HG03025 (cell line): ENCODE measurements at regions not wholly inside any gene's neighbourhood (a gene's known extent, or its start where the extent isn't known, plus 50 kb on each side); places are given as distances from the start of the nearest gene placed in this dataset.
"Not testable (repeated sequence)": the region's sequence is repeated elsewhere in the genome, so short reads cannot be mapped to it uniquely, and the experiment has no call there.

ENCODE experiments used
- ATAC-seq: cut with Tn5 transposase; IDR thresholded peaks from one replicate; pipeline ENCODE4 v1.9.1; 2021; ENCODE audit warnings: mild to moderate bottlenecking, moderate library complexity; ENCODE audit not compliant: unreplicated experiment, low FRiP score

GRCh38 chr11:26882363-26882880 is 111.5 kb upstream of the FIBIN start:
- not testable (repeated sequence) for ATAC-seq

- ATAC-seq, result peak; percentile 78
These were observed 102.4 kb upstream of the FIBIN start for GRCh38 chr11:26891501-26891900.

- ATAC-seq, result no peak
These were observed 97.2 kb upstream of the FIBIN start for GRCh38 chr11:26896719-26897118.

GRCh38 chr11:26898799-26899198 is 95.1 kb upstream of the FIBIN start:
- ATAC-seq, result no peak

GRCh38 chr11:26901162-26901561 is 92.8 kb upstream of the FIBIN start:
- ATAC-seq, result no peak

GRCh38 chr11:26904132-26904531 is 89.8 kb upstream of the FIBIN start:
- no peak for ATAC-seq

- ATAC-seq, result no peak
These were observed 89.1 kb upstream of the FIBIN start for GRCh38 chr11:26904801-26905200.

- no peak for ATAC-seq
These were observed 88.5 kb upstream of the FIBIN start for GRCh38 chr11:26905368-26905767.

GRCh38 chr11:26909515-26909914 is 84.4 kb upstream of the FIBIN start:
- no peak for ATAC-seq

- ATAC-seq, result no peak
These were observed 83.8 kb upstream of the FIBIN start for GRCh38 chr11:26909991-26910591.

- ATAC-seq, result peak; percentile 93
These were observed 78.9 kb upstream of the FIBIN start for GRCh38 chr11:26914968-26915367.

- ATAC-seq, result no peak
These were observed 77.1 kb upstream of the FIBIN start for GRCh38 chr11:26916805-26917204.

GRCh38 chr11:26928582-26928981 is 65.3 kb upstream of the FIBIN start:
- no peak for ATAC-seq

GRCh38 chr11:26929806-26930517 is 64.0 kb upstream of the FIBIN start:
- ATAC-seq, result no peak

- ATAC-seq, result no peak
These were observed 63.2 kb upstream of the FIBIN start for GRCh38 chr11:26930518-26931247.

- ATAC-seq, result no peak
These were observed 62.7 kb upstream of the FIBIN start for GRCh38 chr11:26931248-26931631.

GRCh38 chr11:26931881-26932280 is 62.0 kb upstream of the FIBIN start:
- no peak for ATAC-seq

- no peak for ATAC-seq
These were observed 57.8 kb upstream of the FIBIN start for GRCh38 chr11:26936109-26936508.

GRCh38 chr11:26937386-26937785 is 56.5 kb upstream of the FIBIN start:
- ATAC-seq, result no peak

GRCh38 chr11:26940501-26940900 is 53.4 kb upstream of the FIBIN start:
- ATAC-seq, result not testable (repeated sequence)

GRCh38 chr11:26942356-26942755 is 51.6 kb upstream of the FIBIN start:
- no peak for ATAC-seq
